ENCODE measurements at regions not wholly inside any gene's neighbourhood (a gene's known extent, or its start where the extent isn't known, plus 50 kb on each side); places are given as distances from the start of the nearest gene placed in this dataset.
"Not testable (repeated sequence)": the region's sequence is repeated elsewhere in the genome, so short reads cannot be mapped to it uniquely, and the experiment has no call there.

DNA sequence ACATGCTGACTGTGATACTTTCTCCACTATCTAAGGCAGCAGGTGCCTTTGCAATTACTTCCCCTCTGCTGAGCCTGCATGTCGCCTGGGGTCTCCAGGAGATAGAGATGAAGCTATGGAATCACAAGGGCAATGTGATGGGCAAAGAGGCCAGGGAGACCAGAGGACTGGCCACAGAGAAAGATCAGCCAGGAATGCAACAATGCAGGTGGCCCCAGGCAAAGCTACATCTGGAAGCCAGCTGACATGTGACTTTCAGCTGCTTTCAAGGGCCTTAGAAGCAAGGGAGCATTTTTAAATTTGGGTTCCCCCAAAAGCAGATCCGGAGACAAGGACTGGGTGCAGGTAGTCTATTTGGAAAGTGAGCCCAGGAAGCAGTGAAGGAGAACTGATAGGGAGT, 107.9 kb upstream of the SRSF6 start (continued):
- TF ChIP-seq, protein P1, sequence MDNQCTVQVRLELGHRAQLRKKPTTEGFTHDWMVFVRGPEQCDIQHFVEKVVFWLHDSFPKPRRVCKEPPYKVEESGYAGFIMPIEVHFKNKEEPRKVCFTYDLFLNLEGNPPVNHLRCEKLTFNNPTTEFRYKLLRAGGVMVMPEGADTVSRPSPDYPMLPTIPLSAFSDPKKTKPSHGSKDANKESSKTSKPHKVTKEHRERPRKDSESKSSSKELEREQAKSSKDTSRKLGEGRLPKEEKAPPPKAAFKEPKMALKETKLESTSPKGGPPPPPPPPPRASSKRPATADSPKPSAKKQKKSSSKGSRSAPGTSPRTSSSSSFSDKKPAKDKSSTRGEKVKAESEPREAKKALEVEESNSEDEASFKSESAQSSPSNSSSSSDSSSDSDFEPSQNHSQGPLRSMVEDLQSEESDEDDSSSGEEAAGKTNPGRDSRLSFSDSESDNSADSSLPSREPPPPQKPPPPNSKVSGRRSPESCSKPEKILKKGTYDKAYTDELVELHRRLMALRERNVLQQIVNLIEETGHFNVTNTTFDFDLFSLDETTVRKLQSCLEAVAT (IDR thresholded peaks at IDR 0.05) = no peak

DNA sequence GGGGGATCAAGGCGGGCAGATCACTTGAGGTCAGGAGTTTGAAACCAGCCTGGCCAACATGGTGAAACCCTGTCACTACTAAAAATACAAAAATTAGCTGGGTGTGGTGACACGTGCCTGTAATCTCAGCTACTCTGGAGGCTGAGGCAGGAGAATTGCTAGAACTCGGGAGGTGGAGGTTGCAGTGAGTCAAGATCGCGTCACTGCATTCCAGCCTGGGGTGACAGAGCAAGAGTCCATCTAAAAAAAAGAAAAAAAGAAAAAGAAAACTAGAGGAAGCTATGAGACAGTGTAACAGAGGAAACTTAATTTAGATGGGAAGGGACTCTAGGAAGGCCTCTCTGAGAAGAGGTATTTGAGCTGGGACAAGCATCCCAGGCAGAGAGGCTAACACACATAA, 109.9 kb upstream of the SRSF6 start:
- intact Hi-C loops (cut with micrococcal nuclease; ENCODE audit: unreplicated experiment); RAD21 ChIA-PET (ENCODE audit: unreplicated experiment); H3K4me3 ChIP-seq; H4K20me1 ChIP-seq (ENCODE audit: control insufficient read depth, insufficient read depth); CTCF ChIA-PET; H3K27me3 ChIP-seq (replicated peaks in 1 of 2; ENCODE audit: control insufficient read depth in 2 of 2, insufficient read depth in 2 of 2, low read length in 1 of 2); ATAC-seq; BruUV-seq (replicated peaks); H3K36me3 ChIP-seq (ENCODE audit: control insufficient read depth in 2 of 2, insufficient read depth in 2 of 2, low read length in 1 of 2); H2AFZ ChIP-seq (ENCODE audit: control insufficient read depth, low read depth, low read length); DNase-seq (ENCODE audit: low read depth, low spot score); H3K79me2 ChIP-seq (ENCODE audit: control insufficient read depth, insufficient read depth, low read length); in situ Hi-C loops (cut with MboI); SMC1A ChIA-PET (ENCODE audit: uncharacterized antibody, unreplicated experiment); H3K4me1 ChIP-seq (ENCODE audit: control insufficient read depth, insufficient read depth, low read length); POLR2A ChIA-PET; H3K9me3 ChIP-seq (replicated peaks; ENCODE audit: control insufficient read depth, insufficient read depth, low read length); H3K27ac ChIP-seq (ENCODE audit: control insufficient read depth, insufficient read depth); FAIRE-seq; H3K4me2 ChIP-seq (ENCODE audit: control insufficient read depth, insufficient read depth); H3K9ac ChIP-seq (ENCODE audit: control insufficient read depth, insufficient read depth, low read length): not testable (repeated sequence)
- 59% methylated on average over 5 of the region's 5 CpGs for WGBS (ENCODE audit: insufficient coverage, insufficient replicate concordance, low lambda C conversion rate, missing lambda C conversion rate)

DNA sequence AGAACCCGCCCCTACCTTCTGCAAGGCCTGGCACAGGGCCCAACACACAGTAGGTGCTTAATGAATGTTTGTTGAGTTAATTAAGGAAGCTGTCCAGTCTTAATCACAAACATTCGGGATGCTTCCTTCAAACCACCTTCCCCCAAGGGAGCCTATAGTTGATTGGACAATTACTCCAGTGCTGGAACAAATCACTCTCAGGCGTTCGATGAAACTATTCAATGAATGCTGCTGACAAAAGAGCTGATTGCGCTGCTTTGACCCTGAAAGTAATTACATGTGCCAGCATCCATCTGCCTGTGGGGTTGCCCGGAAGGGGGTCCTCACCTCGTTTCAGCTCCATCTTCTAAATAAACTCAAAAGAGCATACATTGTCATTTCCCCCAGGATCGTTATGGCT, 112.0 kb upstream of the SRSF6 start:
- H3K27me3 ChIP-seq (replicated peaks in 1 of 2; ENCODE audit: control insufficient read depth in 2 of 2, insufficient read depth in 2 of 2, low read length in 1 of 2) = no peaks in the 10 kb centered on the region; a peak in 2 of 4 replicates
- ChIA-PET RAD21 (ENCODE audit: unreplicated experiment) (no interaction called here), CTCF (no interaction called here), POLR2A (no interaction called here), SMC1A (ENCODE audit: uncharacterized antibody, unreplicated experiment) (no interaction called here)
- TF ChIP-seq ASH2L (IDR thresholded peaks at IDR 0.05; ENCODE audit: borderline replicate concordance, low read depth) = no peak
- no peak for TF ChIP-seq RCOR1 (conservative IDR thresholded peaks at IDR 0.05; ENCODE audit: low read depth, low read length)
- TF ChIP-seq ZNF207 (IDR thresholded peaks at IDR 0.05; ENCODE audit: borderline replicate concordance) = no peak
- no peak for TF ChIP-seq MYB (IDR thresholded peaks at IDR 0.05; ENCODE audit: borderline replicate concordance, low read depth, low read length)
- no peak for TF ChIP-seq SMAD1 (IDR thresholded peaks at IDR 0.05; ENCODE audit: low read depth, partially characterized antibody)
- no peak for TF ChIP-seq SREBF2 (IDR thresholded peaks at IDR 0.05; ENCODE audit: low read length)
- TF ChIP-seq ZNF384 (IDR thresholded peaks at IDR 0.05; ENCODE audit: borderline replicate concordance, low read depth, low read length) = no peak
- no peak for TF ChIP-seq IRF4 (IDR thresholded peaks at IDR 0.05; ENCODE audit: low read depth, low read length)
- no peak overlapping the region for H3K4me2 ChIP-seq (ENCODE audit: control insufficient read depth, insufficient read depth)
- ATAC-seq (no peak), FAIRE-seq (no peak), DNase-seq (ENCODE audit: low read depth, low spot score) (no peak)
- H3K79me2 ChIP-seq (ENCODE audit: control insufficient read depth, insufficient read depth, low read length) = no peaks in the 10 kb centered on the region
- H3K9me3 ChIP-seq (replicated peaks; ENCODE audit: control insufficient read depth, insufficient read depth, low read length) = no peaks in the 10 kb centered on the region
- intact Hi-C loops (cut with micrococcal nuclease; ENCODE audit: unreplicated experiment) = no loop called here
- H4K20me1 ChIP-seq (ENCODE audit: control insufficient read depth, insufficient read depth) = no peaks in the 10 kb centered on the region
- no peaks in the 10 kb centered on the region for H3K4me1 ChIP-seq (ENCODE audit: control insufficient read depth, insufficient read depth, low read length)
- in situ Hi-C loops (cut with MboI) = no loop called here
- no peak overlapping the region for H3K27ac ChIP-seq (ENCODE audit: control insufficient read depth, insufficient read depth)
- BruUV-seq (replicated peaks) = no TSS peak
- no peaks in the 10 kb centered on the region for H3K36me3 ChIP-seq (ENCODE audit: control insufficient read depth in 2 of 2, insufficient read depth in 2 of 2, low read length in 1 of 2)
- H3K4me3 ChIP-seq = no peak overlapping the region
- WGBS (ENCODE audit: insufficient coverage, insufficient replicate concordance, low lambda C conversion rate, missing lambda C conversion rate) = 32% methylated on average over 8 of the region's 8 CpGs
- no peak overlapping the region for H2AFZ ChIP-seq (ENCODE audit: control insufficient read depth, low read depth, low read length)
- no peak overlapping the region for H3K9ac ChIP-seq (ENCODE audit: control insufficient read depth, insufficient read depth, low read length)

Measured in GM12878 (cell line).